HuH-7 (cell line): ENCODE measurements at regions not wholly inside any gene's neighbourhood (a gene's known extent, or its start where the extent isn't known, plus 50 kb on each side); places are given as distances from the start of the nearest gene placed in this dataset.
"Not testable (repeated sequence)": the region's sequence is repeated elsewhere in the genome, so short reads cannot be mapped to it uniquely, and the experiment has no call there.

ENCODE experiments used
- DNase-seq: peaks from one replicate; pipeline ENCODE4 v3.0.0; 2011; ENCODE audit warnings: low spot score

DNA sequence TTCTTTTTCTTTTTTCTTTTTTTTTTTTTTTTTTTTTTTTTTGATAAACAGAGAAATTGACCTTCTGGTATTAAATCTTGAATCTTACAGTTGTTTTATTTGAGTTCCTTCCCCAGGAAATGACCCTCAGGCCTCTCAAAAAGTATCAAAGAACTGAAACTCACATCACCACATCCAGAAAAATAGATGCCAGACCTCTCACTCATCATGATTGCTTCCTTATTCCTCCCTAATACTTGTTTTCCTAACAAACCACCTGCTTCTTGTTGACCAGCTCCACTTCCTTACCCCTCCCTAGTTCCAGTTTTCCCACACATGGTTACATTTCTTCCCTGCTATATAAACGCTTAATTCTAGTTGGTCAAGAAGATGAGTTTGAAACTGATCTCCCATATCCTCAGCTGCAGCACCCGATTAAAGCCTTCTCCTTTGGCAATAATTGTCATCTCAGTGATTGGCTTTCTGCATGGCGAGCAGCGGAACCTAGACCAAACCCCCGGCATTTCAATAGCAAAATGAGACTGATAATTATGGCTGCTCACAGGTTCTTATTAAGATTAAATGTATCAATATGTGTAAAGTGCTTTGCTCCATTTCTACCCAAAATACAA is 681.1 kb upstream of the AUTS2 start:
- DNase-seq = no peak

- no peak for DNase-seq
Observed at GRCh38 chr7:68918621-68919020, 679.7 kb upstream of the AUTS2 start.

GRCh38 chr7:68922850-68923249 is 675.4 kb upstream of the AUTS2 start:
- no peak for DNase-seq

DNA sequence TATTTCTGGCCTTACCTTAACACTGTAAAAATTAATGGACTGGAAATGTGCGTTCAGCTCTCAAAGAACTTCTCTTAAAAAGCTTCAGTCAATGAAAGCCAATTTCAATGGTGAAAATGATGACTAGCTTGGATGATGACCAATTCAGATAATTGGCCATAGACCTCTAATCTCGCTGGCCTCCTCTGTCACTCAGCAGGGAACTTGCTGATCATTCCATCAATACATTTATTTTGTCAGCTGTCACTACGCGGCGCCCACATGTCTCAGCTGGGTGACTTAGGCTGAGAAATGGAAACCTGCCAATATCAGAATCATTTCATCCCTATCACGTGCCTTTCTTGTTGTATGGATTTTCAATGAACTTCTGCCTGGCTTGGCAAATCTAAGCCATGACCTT is 673.0 kb upstream of the AUTS2 start:
- DNase-seq = no peak

- no peak for DNase-seq
Observed at GRCh38 chr7:68929781-68930261, 668.5 kb upstream of the AUTS2 start.

GRCh38 chr7:68936471-68937035 is 661.7 kb upstream of the AUTS2 start:
- no peak for DNase-seq

DNA sequence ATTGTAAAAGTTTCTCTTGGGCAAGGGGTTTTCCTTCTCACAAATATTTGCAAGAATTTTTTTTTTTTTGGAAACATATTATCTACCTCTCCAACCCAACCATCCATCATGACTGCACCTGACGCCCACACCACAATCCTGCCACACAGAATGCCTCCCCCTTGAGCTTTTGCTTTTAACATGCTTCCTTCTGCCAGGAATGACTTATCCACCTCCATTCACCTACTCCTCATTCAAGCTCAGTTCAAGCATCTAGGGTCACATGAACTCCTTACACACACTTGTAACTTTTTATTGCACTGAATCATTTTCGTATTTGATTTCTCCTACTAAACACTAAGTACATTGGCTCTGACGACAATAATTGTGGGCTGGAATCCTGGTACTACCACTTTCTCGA is 660.1 kb upstream of the AUTS2 start:
- no peak for DNase-seq

- no peak for DNase-seq
Observed at GRCh38 chr7:68943786-68944185, 654.5 kb upstream of the AUTS2 start.

- DNase-seq = no peak
Observed at GRCh38 chr7:68955656-68956055, 642.6 kb upstream of the AUTS2 start.

DNA sequence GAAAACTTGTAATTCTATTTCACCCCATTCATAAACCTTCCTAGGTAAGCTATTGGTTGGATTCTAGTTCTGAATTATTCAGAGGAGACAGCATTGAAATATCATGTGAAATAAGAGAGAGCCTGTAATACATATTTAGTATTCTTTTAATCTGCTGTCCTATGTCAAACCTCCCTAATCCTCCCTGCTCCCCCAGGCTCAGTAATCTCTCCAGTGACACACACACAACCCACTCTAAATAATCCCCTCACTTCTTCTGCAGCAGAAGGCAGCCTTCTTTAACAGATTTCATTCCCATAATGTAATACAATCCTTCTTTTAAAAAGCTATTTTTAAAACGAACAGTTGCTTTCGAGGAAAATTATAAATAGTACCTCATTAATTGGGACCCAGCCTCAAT is 639.7 kb upstream of the AUTS2 start:
- DNase-seq = no peak

- no peak for DNase-seq
Observed at GRCh38 chr7:68963552-68963951, 634.7 kb upstream of the AUTS2 start.

DNA sequence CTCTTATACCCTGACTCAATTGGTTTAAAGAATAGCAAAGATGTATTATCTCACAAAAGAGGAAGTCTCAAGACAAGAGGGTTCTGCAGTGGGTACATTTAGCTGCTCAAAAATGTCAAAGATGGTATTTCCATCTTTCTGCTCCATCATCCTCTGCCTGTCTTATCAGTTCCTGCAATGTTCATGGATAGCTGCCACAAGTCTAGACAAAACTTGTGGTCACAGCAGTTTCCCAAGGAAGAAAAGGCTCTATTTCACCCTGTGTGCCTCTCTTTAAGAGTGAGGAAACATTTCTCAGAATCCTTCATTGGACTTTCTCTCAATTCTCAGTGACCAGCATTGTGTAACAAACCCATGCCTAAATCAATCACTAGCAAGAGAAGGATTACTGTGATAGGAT is 634.2 kb upstream of the AUTS2 start:
- DNase-seq = no peak

- no peak for DNase-seq
Observed at GRCh38 chr7:68965351-68965750, 632.9 kb upstream of the AUTS2 start.

DNA sequence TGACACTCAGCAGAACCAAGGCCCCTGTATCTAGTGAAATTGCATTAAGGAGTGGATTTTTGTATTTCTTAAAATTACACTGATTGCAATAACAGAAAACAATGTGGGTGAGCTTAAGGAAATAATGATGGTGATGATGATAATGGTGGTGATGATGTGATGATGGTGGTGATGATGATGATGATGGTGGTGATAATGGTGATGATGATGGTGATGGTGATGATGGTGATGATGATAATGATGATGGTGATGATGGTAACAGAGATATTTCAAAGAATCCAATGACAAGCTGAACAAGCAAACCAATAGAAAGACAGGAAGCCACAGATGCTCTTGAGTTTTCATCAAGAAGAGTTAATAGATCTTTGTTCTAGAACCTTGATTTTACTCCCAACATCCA is 630.7 kb upstream of the AUTS2 start:
- DNase-seq = no peak

GRCh38 chr7:68969571-68969970 is 628.7 kb upstream of the AUTS2 start:
- DNase-seq = no peak

DNA sequence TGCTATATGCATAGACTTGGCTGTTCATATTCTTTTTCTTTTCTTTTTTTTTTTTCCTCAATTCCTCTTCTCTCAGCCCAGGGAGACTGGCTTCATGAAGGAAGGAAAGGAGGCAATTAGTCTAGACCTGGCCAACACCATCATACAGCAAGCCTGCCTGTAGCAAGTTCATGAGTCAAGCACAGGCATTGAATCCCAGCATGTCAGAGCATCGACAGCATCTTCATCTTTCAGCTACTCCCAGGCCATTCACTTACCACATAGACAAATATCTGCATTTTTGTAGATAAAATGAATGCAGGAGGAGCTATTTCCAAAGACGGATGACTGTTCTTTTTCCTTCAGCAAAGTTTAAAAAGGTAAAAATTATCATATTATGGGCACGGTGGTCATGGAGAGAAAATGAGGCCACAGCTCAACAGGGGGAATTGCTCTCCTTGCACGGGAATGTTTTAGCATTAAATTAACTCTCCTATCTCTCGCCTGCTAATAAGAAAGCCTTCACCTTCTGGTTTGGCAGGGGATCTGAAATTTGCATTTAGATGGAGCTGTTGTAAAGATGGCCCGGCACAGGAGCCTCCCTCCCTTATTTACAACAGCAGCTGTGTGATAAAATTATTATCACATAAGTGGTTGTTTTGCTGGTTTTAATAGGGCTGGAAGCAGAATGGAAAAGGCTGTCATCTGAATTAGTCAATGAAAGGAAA is 626.5 kb upstream of the AUTS2 start:
- no peak for DNase-seq

- DNase-seq = no peak
Observed at GRCh38 chr7:68977385-68978055, 620.8 kb upstream of the AUTS2 start.

DNA sequence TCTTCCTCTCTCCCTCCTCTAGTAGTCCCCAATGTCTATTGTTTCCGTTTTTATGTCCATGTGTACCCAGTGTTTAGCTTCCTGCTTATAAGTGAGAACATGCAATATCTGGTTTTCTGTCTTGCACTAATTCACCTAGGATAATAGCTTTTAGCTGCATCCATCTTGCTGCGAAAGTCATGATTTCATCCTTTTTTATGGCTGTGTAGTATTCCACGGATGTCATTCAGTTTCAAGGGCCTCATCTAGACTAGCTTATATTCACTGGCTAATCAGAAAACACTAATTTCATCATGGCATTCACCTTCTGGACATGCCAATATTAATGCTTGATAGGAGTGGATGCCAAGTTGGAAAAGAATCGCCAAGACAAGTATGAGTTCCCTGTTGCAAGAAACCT is 619.6 kb upstream of the AUTS2 start:
- no peak for DNase-seq

DNA sequence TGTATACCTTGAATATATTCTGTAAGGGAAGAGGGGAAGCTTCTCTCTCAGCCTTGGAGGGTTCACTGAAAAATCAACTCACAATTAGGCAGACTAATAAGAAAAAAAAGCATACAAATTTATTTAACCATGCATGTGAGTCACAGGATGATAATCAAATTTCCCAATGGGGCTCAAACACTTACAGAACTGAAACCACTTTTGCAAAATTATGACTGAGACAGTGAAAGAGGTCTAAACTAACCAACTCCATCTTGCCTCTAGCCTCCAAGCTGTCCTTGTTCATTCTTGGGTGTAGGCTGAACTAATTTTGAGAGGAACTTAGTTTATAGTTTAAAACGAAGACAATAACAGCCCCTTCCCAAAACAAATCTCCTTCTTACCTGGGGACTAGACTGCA is 618.3 kb upstream of the AUTS2 start:
- DNase-seq = no peak

GRCh38 chr7:68980432-68980831 is 617.8 kb upstream of the AUTS2 start:
- DNase-seq = not testable (repeated sequence)

DNA sequence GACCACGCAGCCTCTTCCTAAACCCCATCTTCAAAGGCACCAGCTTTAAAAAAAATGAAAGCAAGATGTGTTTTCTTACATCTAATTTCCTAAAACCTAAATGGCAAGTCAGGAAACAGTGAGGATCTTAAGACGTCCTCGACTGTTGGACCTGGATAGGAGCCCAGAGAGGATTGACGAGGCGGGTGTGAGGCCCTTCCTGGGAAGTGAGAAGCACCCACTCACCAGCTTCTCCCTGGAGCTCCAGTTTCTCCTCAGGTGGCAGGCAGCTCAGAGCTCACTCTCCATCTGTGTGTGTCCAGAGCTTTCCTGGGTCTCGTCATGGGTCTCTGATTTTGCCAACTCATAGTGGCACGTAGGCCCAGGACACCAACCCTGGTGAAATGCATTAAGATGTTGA is 614.0 kb upstream of the AUTS2 start:
- DNase-seq = no peak

- no peak for DNase-seq
Observed at GRCh38 chr7:68994841-68995240, 603.4 kb upstream of the AUTS2 start.

DNA sequence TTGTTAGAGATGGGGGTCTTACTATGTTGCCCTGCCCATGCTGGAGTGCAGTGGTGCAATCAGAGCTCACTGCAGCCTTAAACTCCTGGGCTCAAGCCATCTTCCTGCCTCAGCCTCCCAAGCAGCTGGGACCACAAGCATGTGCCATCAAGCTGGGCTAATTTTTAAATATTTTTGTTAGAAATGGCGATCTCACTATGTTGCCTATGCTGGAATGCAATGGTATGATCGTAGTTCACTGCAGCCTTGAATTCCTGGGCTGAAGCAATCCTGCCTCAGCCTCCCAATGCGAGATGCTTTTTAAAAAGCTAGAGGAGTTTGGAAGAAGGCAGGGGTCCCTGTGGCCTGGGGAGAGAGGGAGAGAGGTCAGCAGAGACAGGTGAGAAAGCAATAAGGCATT is 600.1 kb upstream of the AUTS2 start:
- DNase-seq = no peak
